ENCODE measurements at regions not wholly inside any gene's neighbourhood (a gene's known extent, or its start where the extent isn't known, plus 50 kb on each side); places are given as distances from the start of the nearest gene placed in this dataset.

GRCh38 chr9:90464978-90465377 lies 177.6 kb downstream of the DIRAS2 start:
- Histone ChIP-seq H3K27me3 (ENCODE audit: control insufficient read depth in 1 of 2, insufficient read depth in 2 of 2, low read length in 2 of 2) (no peaks in the 10 kb centered on the region), H3K4me3 (ENCODE audit: low read depth in 1 of 2, low read length in 2 of 2) (no peak overlapping the region), H3K4me1 (ENCODE audit: control insufficient read depth in 2 of 2, insufficient read depth in 2 of 2, low read length in 1 of 2) (no peaks in the 10 kb centered on the region), H3K36me3 (ENCODE audit: control insufficient read depth in 2 of 2, insufficient read depth in 2 of 2, low read length in 1 of 2) (no peaks in the 10 kb centered on the region), H3K27ac (ENCODE audit: low read depth in 2 of 2, low read length in 1 of 2) (no peak overlapping the region), H3K9me3 (ENCODE audit: control insufficient read depth in 2 of 2, insufficient read depth in 1 of 2, low read depth in 1 of 2, low read length in 1 of 2) (no peaks in the 10 kb centered on the region)
- WGBS, 2 donors, result 40 to 44% methylated on average over 2 of the region's 2 CpGs

GRCh38 chr9:90466441-90466840 lies 176.2 kb downstream of the DIRAS2 start:
- H3K27ac ChIP-seq (ENCODE audit: low read depth in 2 of 2, low read length in 1 of 2), result no peak overlapping the region
- no peaks in the 10 kb centered on the region for H3K27me3 ChIP-seq (ENCODE audit: control insufficient read depth in 1 of 2, insufficient read depth in 2 of 2, low read length in 2 of 2)
- H3K9me3 ChIP-seq (ENCODE audit: control insufficient read depth in 2 of 2, insufficient read depth in 1 of 2, low read depth in 1 of 2, low read length in 1 of 2), result no peaks in the 10 kb centered on the region
- no peaks in the 10 kb centered on the region for H3K36me3 ChIP-seq (ENCODE audit: control insufficient read depth in 2 of 2, insufficient read depth in 2 of 2, low read length in 1 of 2)
- no peak overlapping the region for H3K4me3 ChIP-seq (ENCODE audit: low read depth in 1 of 2, low read length in 2 of 2)
- H3K4me1 ChIP-seq (ENCODE audit: control insufficient read depth in 2 of 2, insufficient read depth in 2 of 2, low read length in 1 of 2), result no peaks in the 10 kb centered on the region
- 85 to 88% methylated on average over 3 of the region's 3 CpGs for WGBS, 2 donors

GRCh38 chr9:90469435-90469834 lies 173.2 kb downstream of the DIRAS2 start:
- Histone ChIP-seq H3K4me1 (ENCODE audit: control insufficient read depth in 2 of 2, insufficient read depth in 2 of 2, low read length in 1 of 2) (no peaks in the 10 kb centered on the region), H3K27ac (ENCODE audit: low read depth in 2 of 2, low read length in 1 of 2) (no peak overlapping the region), H3K27me3 (ENCODE audit: control insufficient read depth in 1 of 2, insufficient read depth in 2 of 2, low read length in 2 of 2) (no peaks in the 10 kb centered on the region), H3K36me3 (ENCODE audit: control insufficient read depth in 2 of 2, insufficient read depth in 2 of 2, low read length in 1 of 2) (no peaks in the 10 kb centered on the region), H3K4me3 (ENCODE audit: low read depth in 1 of 2, low read length in 2 of 2) (no peak overlapping the region), H3K9me3 (ENCODE audit: control insufficient read depth in 2 of 2, insufficient read depth in 1 of 2, low read depth in 1 of 2, low read length in 1 of 2) (no peaks in the 10 kb centered on the region)
- WGBS, 2 donors, result 74 to 77% methylated on average over 8 of the region's 8 CpGs

- Histone ChIP-seq H3K36me3 (ENCODE audit: control insufficient read depth in 2 of 2, insufficient read depth in 2 of 2, low read length in 1 of 2) (no peaks in the 10 kb centered on the region), H3K4me1 (ENCODE audit: control insufficient read depth in 2 of 2, insufficient read depth in 2 of 2, low read length in 1 of 2) (no peaks in the 10 kb centered on the region), H3K4me3 (ENCODE audit: low read depth in 1 of 2, low read length in 2 of 2) (no peak overlapping the region), H3K27me3 (ENCODE audit: control insufficient read depth in 1 of 2, insufficient read depth in 2 of 2, low read length in 2 of 2) (no peaks in the 10 kb centered on the region), H3K9me3 (ENCODE audit: control insufficient read depth in 2 of 2, insufficient read depth in 1 of 2, low read depth in 1 of 2, low read length in 1 of 2) (no peaks in the 10 kb centered on the region), H3K27ac (ENCODE audit: low read depth in 2 of 2, low read length in 1 of 2) (no peak overlapping the region)
- 88% methylated on average over 6 of the region's 6 CpGs for WGBS, 2 donors
Measured at GRCh38 chr9:90469865-90470387, 172.7 kb downstream of the DIRAS2 start.

GRCh38 chr9:90476058-90476457 lies 166.6 kb downstream of the DIRAS2 start:
- H3K27ac ChIP-seq (ENCODE audit: low read depth in 2 of 2, low read length in 1 of 2), result no peak overlapping the region
- no peaks in the 10 kb centered on the region for H3K36me3 ChIP-seq (ENCODE audit: control insufficient read depth in 2 of 2, insufficient read depth in 2 of 2, low read length in 1 of 2)
- no peaks in the 10 kb centered on the region for H3K9me3 ChIP-seq (ENCODE audit: control insufficient read depth in 2 of 2, insufficient read depth in 1 of 2, low read depth in 1 of 2, low read length in 1 of 2)
- H3K4me3 ChIP-seq (ENCODE audit: low read depth in 1 of 2, low read length in 2 of 2), result no peak overlapping the region
- H3K27me3 ChIP-seq (ENCODE audit: control insufficient read depth in 1 of 2, insufficient read depth in 2 of 2, low read length in 2 of 2), result no peaks in the 10 kb centered on the region
- H3K4me1 ChIP-seq (ENCODE audit: control insufficient read depth in 2 of 2, insufficient read depth in 2 of 2, low read length in 1 of 2), result no peaks in the 10 kb centered on the region

GRCh38 chr9:90477535-90477934 lies 165.1 kb downstream of the DIRAS2 start:
- WGBS, 2 donors, result 88 to 92% methylated on average over 2 of the region's 2 CpGs
- Histone ChIP-seq H3K4me1 (ENCODE audit: control insufficient read depth in 2 of 2, insufficient read depth in 2 of 2, low read length in 1 of 2) (no peaks in the 10 kb centered on the region), H3K27me3 (ENCODE audit: control insufficient read depth in 1 of 2, insufficient read depth in 2 of 2, low read length in 2 of 2) (no peaks in the 10 kb centered on the region), H3K4me3 (ENCODE audit: low read depth in 1 of 2, low read length in 2 of 2) (no peak overlapping the region), H3K9me3 (ENCODE audit: control insufficient read depth in 2 of 2, insufficient read depth in 1 of 2, low read depth in 1 of 2, low read length in 1 of 2) (no peaks in the 10 kb centered on the region), H3K36me3 (ENCODE audit: control insufficient read depth in 2 of 2, insufficient read depth in 2 of 2, low read length in 1 of 2) (no peaks in the 10 kb centered on the region), H3K27ac (ENCODE audit: low read depth in 2 of 2, low read length in 1 of 2) (no peak overlapping the region)

- H3K4me1 ChIP-seq (ENCODE audit: control insufficient read depth in 2 of 2, insufficient read depth in 2 of 2, low read length in 1 of 2), result no peaks in the 10 kb centered on the region
- H3K36me3 ChIP-seq (ENCODE audit: control insufficient read depth in 2 of 2, insufficient read depth in 2 of 2, low read length in 1 of 2), result no peaks in the 10 kb centered on the region
- no peaks in the 10 kb centered on the region for H3K27me3 ChIP-seq (ENCODE audit: control insufficient read depth in 1 of 2, insufficient read depth in 2 of 2, low read length in 2 of 2)
- no peak overlapping the region for H3K27ac ChIP-seq (ENCODE audit: low read depth in 2 of 2, low read length in 1 of 2)
- no peak overlapping the region for H3K4me3 ChIP-seq (ENCODE audit: low read depth in 1 of 2, low read length in 2 of 2)
- H3K9me3 ChIP-seq (ENCODE audit: control insufficient read depth in 2 of 2, insufficient read depth in 1 of 2, low read depth in 1 of 2, low read length in 1 of 2), result no peaks in the 10 kb centered on the region
- 49 to 54% methylated on average over 6 of the region's 6 CpGs for WGBS, 2 donors
Measured at GRCh38 chr9:90478821-90479220, 163.8 kb downstream of the DIRAS2 start.

GRCh38 chr9:90485028-90485427 lies 157.6 kb downstream of the DIRAS2 start:
- no peaks in the 10 kb centered on the region for H3K36me3 ChIP-seq (ENCODE audit: control insufficient read depth in 2 of 2, insufficient read depth in 2 of 2, low read length in 1 of 2)
- peaks cover 0 to 2% of the 10 kb centered on the region in 2 donors for H3K9me3 ChIP-seq (ENCODE audit: control insufficient read depth in 2 of 2, insufficient read depth in 1 of 2, low read depth in 1 of 2, low read length in 1 of 2)
- no peak overlapping the region for H3K27ac ChIP-seq (ENCODE audit: low read depth in 2 of 2, low read length in 1 of 2)
- no peaks in the 10 kb centered on the region for H3K27me3 ChIP-seq (ENCODE audit: control insufficient read depth in 1 of 2, insufficient read depth in 2 of 2, low read length in 2 of 2)
- no peaks in the 10 kb centered on the region for H3K4me1 ChIP-seq (ENCODE audit: control insufficient read depth in 2 of 2, insufficient read depth in 2 of 2, low read length in 1 of 2)
- H3K4me3 ChIP-seq (ENCODE audit: low read depth in 1 of 2, low read length in 2 of 2), result no peak overlapping the region
- 84 to 91% methylated on average over 1 of the region's 1 CpG for WGBS, 2 donors

GRCh38 chr9:90489066-90489465 lies 153.6 kb downstream of the DIRAS2 start:
- no peak overlapping the region for H3K27ac ChIP-seq (ENCODE audit: low read depth in 2 of 2, low read length in 1 of 2)
- H3K27me3 ChIP-seq (ENCODE audit: control insufficient read depth in 1 of 2, insufficient read depth in 2 of 2, low read length in 2 of 2), result no peaks in the 10 kb centered on the region
- H3K36me3 ChIP-seq (ENCODE audit: control insufficient read depth in 2 of 2, insufficient read depth in 2 of 2, low read length in 1 of 2), result no peaks in the 10 kb centered on the region
- peaks cover 0 to 2% of the 10 kb centered on the region in 2 donors for H3K9me3 ChIP-seq (ENCODE audit: control insufficient read depth in 2 of 2, insufficient read depth in 1 of 2, low read depth in 1 of 2, low read length in 1 of 2)
- 74 to 86% methylated on average over 4 of the region's 4 CpGs for WGBS, 2 donors
- H3K4me3 ChIP-seq (ENCODE audit: low read depth in 1 of 2, low read length in 2 of 2), result no peak overlapping the region
- H3K4me1 ChIP-seq (ENCODE audit: control insufficient read depth in 2 of 2, insufficient read depth in 2 of 2, low read length in 1 of 2), result no peaks in the 10 kb centered on the region

GRCh38 chr9:90499761-90500160 lies 142.9 kb downstream of the DIRAS2 start:
- Histone ChIP-seq H3K4me3 (ENCODE audit: low read depth in 1 of 2, low read length in 2 of 2) (no peak overlapping the region), H3K27ac (ENCODE audit: low read depth in 2 of 2, low read length in 1 of 2) (no peak overlapping the region), H3K36me3 (ENCODE audit: control insufficient read depth in 2 of 2, insufficient read depth in 2 of 2, low read length in 1 of 2) (no peaks in the 10 kb centered on the region), H3K4me1 (ENCODE audit: control insufficient read depth in 2 of 2, insufficient read depth in 2 of 2, low read length in 1 of 2) (no peaks in the 10 kb centered on the region), H3K27me3 (ENCODE audit: control insufficient read depth in 1 of 2, insufficient read depth in 2 of 2, low read length in 2 of 2) (no peaks in the 10 kb centered on the region), H3K9me3 (ENCODE audit: control insufficient read depth in 2 of 2, insufficient read depth in 1 of 2, low read depth in 1 of 2, low read length in 1 of 2) (no peaks in the 10 kb centered on the region)
- WGBS, 2 donors, result 86 to 91% methylated on average over 2 of the region's 2 CpGs
